Epidermal melanocyte (primary cell): ENCODE measurements at regions not wholly inside any gene's neighbourhood (a gene's known extent, or its start where the extent isn't known, plus 50 kb on each side); places are given as distances from the start of the nearest gene placed in this dataset.
"Not testable (repeated sequence)": the region's sequence is repeated elsewhere in the genome, so short reads cannot be mapped to it uniquely, and the experiment has no call there.

Experiments
- DNase-seq: peaks from one replicate; pipeline ENCODE4 v3.0.0; 2011; ENCODE audit warnings: low spot score; ENCODE audit not compliant: insufficient read length

GRCh38 chr7:9204571-9204970 lies 771.2 kb downstream of the NXPH1 start:
- DNase-seq = no peak

GRCh38 chr7:9210114-9210513 lies 776.7 kb downstream of the NXPH1 start:
- no peak for DNase-seq

DNA sequence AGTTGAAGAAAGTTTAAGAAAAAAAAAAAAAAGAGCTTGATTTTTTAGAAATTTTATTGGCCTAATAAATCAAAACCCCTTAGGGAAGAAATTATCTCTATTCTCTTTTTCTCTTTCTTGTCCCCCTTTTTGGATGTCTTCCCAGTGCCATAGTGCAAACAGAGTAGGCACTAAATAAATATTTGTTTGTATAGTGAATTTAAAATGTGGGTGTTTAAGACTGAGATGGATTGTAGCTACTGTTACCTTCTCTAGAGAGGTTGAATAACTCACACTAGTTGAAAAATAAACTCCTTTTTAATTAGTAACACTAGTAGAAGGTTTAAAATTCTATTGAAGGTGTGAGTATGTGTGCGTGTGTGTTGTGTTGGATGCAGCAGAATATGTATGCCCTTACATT lies 783.8 kb downstream of the NXPH1 start:
- no peak for DNase-seq

DNA sequence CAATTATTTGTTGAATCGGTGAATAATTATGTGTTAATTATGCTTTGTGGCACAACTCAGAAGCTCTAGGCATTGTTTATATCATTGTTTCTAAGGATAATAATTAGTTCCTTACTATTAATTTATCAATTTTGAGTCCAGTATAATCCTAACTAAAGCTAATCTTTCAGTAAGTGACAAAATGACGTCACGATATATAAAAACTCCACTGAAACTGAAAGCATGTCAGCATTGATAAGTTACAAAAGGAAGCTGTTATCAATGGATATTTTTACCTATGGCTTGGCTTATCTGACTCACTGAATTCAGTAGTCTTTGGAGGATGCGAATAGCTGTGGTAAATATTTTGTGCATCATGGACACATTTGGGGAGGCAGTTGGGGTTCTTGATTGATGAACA lies 793.1 kb downstream of the NXPH1 start:
- no peak for DNase-seq

GRCh38 chr7:9231630-9232121 lies 798.3 kb downstream of the NXPH1 start:
- DNase-seq = no peak

- DNase-seq = no peak
These were observed 806.6 kb downstream of the NXPH1 start for GRCh38 chr7:9240001-9240400.

DNA sequence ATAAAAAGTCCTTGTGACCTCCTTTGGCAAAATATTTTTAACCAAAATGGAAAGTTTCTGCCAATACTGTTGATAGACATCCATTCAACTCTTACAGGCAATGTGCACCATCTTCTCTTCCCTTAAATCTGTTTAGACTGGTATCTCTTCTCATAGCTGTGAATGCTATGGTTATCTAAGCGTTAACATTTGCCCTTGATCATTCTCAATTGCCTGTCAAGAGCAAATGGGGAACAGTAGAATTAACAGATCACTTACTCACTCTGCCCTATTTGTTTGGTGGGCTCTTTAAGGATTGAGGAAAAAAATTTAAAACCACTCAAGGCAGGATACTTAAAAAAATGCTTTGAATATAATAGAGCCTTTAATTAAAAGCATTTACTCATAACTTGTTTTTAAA lies 808.4 kb downstream of the NXPH1 start:
- no peak for DNase-seq

DNA sequence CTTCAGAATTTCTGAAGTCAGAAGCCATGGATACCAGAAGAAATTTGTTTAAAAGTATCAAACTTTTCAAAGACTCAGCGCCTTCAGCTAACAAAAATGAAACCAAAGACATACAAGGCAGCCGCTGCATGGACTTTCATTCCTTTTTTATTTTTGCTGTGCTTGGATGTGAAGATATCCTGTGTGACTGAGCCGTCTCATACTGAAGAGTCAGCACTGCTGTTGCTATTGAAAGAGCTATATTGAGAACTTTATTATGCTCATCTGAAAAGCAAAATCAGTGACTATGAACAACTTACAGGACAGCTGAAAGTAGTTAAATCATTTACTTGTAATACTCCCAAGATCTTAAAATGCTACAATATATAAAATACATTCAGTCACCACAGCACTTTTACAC lies 809.2 kb downstream of the NXPH1 start:
- no peak for DNase-seq

GRCh38 chr7:9250876-9251275 lies 817.5 kb downstream of the NXPH1 start:
- DNase-seq = no peak

- no peak for DNase-seq
These were observed 831.0 kb downstream of the NXPH1 start for GRCh38 chr7:9264395-9264794.

- DNase-seq = no peak
These were observed 846.7 kb downstream of the NXPH1 start for GRCh38 chr7:9280088-9280487.

GRCh38 chr7:9283246-9283645 lies 849.8 kb downstream of the NXPH1 start:
- no peak for DNase-seq

DNA sequence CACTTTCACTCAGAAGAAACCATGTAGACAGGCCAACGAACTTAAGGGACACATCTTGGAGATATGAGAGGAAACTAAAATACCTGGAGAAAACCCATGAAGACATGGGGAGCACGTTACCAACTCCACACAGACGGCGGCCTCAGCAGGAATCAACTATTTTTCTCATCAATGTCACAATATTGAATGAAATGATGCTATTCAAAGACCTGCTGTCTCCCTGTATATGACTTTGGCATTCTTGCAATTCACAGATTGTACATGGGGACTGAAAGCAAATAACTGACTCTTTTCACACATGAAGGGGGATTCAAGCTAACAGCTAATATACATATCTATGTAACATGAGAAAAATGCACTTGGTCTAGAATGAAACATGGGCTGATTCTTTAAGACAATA lies 869.0 kb downstream of the NXPH1 start:
- no peak for DNase-seq

DNA sequence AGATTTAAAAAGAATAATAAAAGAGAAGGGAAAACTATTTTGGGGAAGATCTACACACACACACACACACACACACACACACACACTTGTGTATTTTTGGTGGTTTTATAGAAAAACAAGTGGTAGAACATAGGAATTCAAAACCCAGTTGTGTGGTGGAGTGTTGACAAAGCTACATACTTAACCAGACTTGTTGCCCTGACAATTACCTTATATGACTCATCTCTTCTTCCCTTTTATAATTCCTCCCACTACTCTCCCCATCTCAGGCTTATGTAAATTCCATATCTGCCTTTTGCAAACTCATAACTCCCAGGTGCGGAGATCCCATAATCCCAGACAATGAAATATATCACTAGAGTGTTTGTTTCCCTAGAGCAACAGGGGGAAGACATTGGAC lies 873.7 kb downstream of the NXPH1 start:
- DNase-seq = no peak

DNA sequence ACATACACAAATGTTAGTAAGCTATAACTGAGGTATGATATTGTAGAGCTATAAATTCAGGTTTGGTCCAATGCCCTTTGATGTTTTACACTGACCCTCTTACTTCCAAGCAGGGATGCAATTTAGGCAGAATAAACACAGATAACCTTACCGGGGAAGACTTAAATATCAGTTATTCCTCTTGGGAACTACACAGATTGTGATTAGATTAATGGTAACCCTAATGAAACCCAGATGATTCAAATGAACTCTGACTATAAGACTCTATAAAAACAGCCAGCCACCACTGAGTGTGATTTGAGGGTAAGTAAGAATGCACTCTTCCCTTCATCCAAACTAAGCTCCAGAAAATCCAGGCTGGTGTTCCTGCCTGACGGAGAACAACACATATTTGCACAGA lies 891.1 kb downstream of the NXPH1 start:
- DNase-seq = no peak

- no peak for DNase-seq
These were observed 894.9 kb downstream of the NXPH1 start for GRCh38 chr7:9328296-9328695.

DNA sequence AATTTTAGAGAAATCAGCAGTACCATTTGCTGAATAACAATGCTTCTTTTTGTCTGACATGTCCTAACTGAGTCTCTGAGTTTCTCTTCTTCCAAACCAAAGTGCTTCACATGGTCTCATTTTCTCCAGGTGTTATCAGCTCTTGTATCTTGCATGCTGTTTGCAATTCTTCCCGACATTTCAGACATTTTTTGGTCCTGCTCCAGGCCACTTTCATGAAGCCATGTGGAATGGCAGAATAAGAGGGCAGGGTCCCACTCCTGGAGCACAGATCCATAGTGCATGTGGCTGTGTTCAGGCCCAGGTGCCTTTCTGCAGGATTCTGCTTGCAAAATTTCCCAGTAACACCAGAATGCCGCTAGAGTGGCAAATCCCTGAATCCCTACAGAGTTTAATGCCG lies 916.2 kb downstream of the NXPH1 start:
- no peak for DNase-seq

DNA sequence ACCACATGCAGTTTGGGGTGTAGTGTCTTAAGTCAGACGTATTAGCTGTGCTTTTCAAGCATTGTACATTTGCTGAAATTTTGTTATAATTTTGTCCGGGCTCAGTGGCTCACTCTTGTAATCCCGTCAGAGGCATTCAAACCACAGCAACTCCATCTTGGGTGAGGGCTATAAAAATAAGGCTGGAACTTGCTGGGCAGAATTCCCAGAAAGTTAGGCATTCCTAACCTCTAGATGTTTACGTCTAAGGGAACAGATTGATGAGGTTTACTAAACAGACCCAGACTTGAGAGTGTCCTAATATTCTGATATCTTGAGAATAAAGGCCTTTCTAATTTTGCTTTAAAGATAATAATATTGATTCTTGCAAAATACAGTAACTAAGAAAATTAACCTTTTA lies 957.8 kb downstream of the NXPH1 start:
- no peak for DNase-seq

DNA sequence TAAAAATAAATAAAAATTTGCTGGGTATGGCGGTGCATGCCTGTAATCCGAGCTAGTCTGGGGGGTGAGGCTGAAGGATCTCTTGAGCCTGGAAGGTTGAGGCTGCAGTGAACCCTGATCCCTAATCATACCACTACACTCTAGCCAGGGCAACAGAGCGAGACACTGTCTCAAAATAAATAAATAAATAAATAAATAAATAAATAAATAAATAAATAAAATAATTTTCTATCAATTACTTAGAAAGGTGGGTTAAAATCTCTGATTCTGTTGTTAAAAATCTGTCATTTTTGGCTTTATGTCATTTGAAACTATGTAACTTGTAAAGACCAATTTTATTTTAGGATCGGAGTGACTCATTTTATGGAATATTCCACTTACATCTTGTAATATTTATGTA lies 958.6 kb downstream of the NXPH1 start:
- DNase-seq = no peak

DNA sequence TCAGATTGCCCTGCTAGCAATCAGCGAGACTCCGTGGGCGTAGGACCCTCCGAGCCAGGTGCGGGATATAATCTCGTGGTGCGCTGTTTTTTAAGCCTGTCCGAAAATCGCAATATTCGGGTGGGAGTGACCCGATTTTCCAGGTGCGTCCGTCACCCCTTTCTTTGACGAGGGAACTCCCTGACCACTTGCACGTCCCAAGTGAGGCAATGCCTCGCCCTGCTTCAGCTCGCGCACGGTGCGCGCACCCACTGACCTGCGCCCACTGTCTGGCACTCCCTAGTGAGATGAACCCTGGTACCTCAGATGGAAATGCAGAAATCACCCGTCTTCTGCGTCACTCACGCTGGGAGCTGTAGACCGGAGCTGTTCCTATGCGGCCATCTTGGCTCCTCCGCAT lies 971.0 kb downstream of the NXPH1 start:
- not testable (repeated sequence) for DNase-seq

- no peak for DNase-seq
These were observed 974.4 kb downstream of the NXPH1 start for GRCh38 chr7:9407816-9408215.

- DNase-seq = no peak
These were observed 1020.1 kb downstream of the NXPH1 start for GRCh38 chr7:9453521-9453920.

DNA sequence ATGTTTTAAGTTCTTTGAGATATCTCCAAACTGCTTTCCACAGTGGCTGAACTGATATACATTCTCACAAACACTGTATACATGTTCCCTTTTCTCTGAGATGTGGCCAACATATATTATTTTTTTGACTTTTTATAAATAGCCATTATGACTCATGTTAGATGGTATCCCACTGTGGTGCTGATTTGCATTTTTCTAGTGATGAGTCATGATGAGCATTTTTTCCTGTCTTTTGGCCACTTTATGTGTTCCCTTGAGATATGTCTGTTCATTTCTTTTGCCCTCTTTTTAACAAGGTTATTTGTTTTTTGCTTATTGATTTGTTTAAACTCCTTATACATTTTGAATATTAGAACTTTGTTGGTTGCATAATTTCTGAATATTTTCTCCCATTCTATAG lies 1055.1 kb downstream of the NXPH1 start:
- no peak for DNase-seq

- DNase-seq = no peak
These were observed 1064.9 kb downstream of the NXPH1 start for GRCh38 chr7:9498303-9498702.
